CD4-positive, alpha-beta memory T cell (primary cell): ENCODE measurements at regions not wholly inside any gene's neighbourhood (a gene's known extent, or its start where the extent isn't known, plus 50 kb on each side); places are given as distances from the start of the nearest gene placed in this dataset.

ENCODE experiments used
- CTCF ChIA-PET: fragments of 350-600 bp; sonication (Branson Sonifier 250); formaldehyde crosslinking; loops from one replicate; lab custom pipeline; 2021; ENCODE audit warnings: inconsistent platforms; ENCODE audit not compliant: partially characterized antibody; lab: Charles Lee
- POLR2A ChIA-PET: fragments of 350-600 bp; sonication (Branson Sonifier 250); formaldehyde crosslinking; loops from one replicate; lab custom pipeline; 2021; ENCODE audit not compliant: partially characterized antibody; lab: Charles Lee
- DNase-seq, 5 donors: peaks; one replicate each; pipeline versions ENCODE4 v3.0.0 to v3.0.0-alpha.2; 2020 to 2022; ENCODE audit warnings: mixed read lengths in 1 of 5
- H3K27ac ChIP-seq: one replicate; pipeline ENCODE4 v1.7.0; 2013; ENCODE audit warnings: low read depth, low read length
- H3K27me3 ChIP-seq: 2 replicates; pipeline ENCODE4 v1.7.0; 2013; ENCODE audit warnings: mild to moderate bottlenecking, low read length, moderate library complexity; ENCODE audit not compliant: insufficient read depth
- H3K36me3 ChIP-seq: 2 replicates; pipeline ENCODE4 v1.7.0; 2013; ENCODE audit warnings: mild to moderate bottlenecking, low read length, moderate library complexity; ENCODE audit not compliant: insufficient read depth
- H3K4me1 ChIP-seq: 2 replicates; pipeline ENCODE4 v1.7.0; 2013; ENCODE audit warnings: mild to moderate bottlenecking, low read length, moderate library complexity; ENCODE audit not compliant: insufficient read depth
- H3K4me3 ChIP-seq, 2 donors: one replicate each; pipeline ENCODE4 v1.7.0; 2013; ENCODE audit warnings: low read length in 2 of 2, mild to moderate bottlenecking in 1 of 2
- H3K9me3 ChIP-seq, 2 donors: one replicate each; pipeline ENCODE4 v1.7.0; 2013; ENCODE audit warnings: low read length in 2 of 2, control low read depth in 1 of 2; ENCODE audit not compliant: control insufficient read depth in 1 of 2
- H3K27ac Mint-ChIP-seq, 7 donors: one replicate each; pipeline ENCODE4 v1.8.0; 2020 to 2021; ENCODE audit warnings: mixed read lengths in 7 of 7, mild to moderate bottlenecking in 6 of 7, inconsistent platforms in 3 of 7, moderate library complexity in 3 of 7
- H3K27me3 Mint-ChIP-seq, 2 donors: one replicate each; pipeline ENCODE4 v1.8.0; 2020 to 2021; ENCODE audit warnings: mixed read lengths in 2 of 2
- H3K36me3 Mint-ChIP-seq, 2 donors: one replicate each; pipeline ENCODE4 v1.8.0; 2020 to 2021; ENCODE audit warnings: mixed read lengths in 2 of 2, inconsistent platforms in 1 of 2, mild to moderate bottlenecking in 1 of 2
- H3K4me1 Mint-ChIP-seq, 4 donors: one replicate each; pipeline ENCODE4 v1.8.0; 2020 to 2021; ENCODE audit warnings: mixed read lengths in 4 of 4, mild to moderate bottlenecking in 1 of 4
- H3K4me3 Mint-ChIP-seq, 8 donors: one replicate each; pipeline ENCODE4 v1.8.0; 2020 to 2021; ENCODE audit warnings: mixed read lengths in 8 of 8, mild to moderate bottlenecking in 7 of 8, moderate library complexity in 6 of 8, inconsistent platforms in 3 of 8
- H3K9me3 Mint-ChIP-seq, 8 donors: one replicate each; pipeline ENCODE4 v1.8.0; 2020 to 2021; ENCODE audit warnings: mixed read lengths in 8 of 8, mild to moderate bottlenecking in 5 of 8, inconsistent platforms in 3 of 8, moderate library complexity in 1 of 8
- intact Hi-C: fragments of 100-400 bp; cut with micrococcal nuclease; formaldehyde crosslinking; loops from one replicate; pipeline ENCODE4 v1.15.1; 2023

DNA sequence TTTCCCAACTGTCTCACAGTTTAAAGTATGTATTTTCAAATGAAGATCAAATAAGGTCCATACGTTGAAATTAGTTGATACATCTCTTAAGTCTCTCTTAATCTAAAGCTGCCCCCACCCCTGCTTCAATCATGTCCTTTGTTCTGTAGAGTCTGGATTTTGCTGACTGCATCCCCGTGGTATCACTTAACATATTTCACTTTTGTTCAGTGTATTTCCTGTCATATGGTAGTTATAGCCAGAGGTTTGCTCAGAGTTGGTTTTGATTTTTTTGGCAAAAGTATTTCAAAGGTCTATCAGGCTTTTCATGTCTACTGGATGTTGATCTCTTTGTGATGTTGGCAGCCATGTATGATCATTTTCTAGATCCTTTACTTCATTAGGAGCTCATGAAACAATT is 54.4 kb upstream of the ARID5B start:
- Histone ChIP-seq H3K9me3 (no peaks in the 10 kb centered on the region), H3K27me3 (no peaks in the 10 kb centered on the region), H3K27ac (no peak overlapping the region), H3K4me3 (no peak overlapping the region), H3K36me3 (no peaks in the 10 kb centered on the region), H3K4me1 (no peaks in the 10 kb centered on the region)
- CTCF ChIA-PET = interaction anchor here (1.1 kb wide), 1 partner anchor 96 kb away, joined by 3 read pairs; no protein-coding TSS in a partner anchor
- intact Hi-C loops = no loop called here
- POLR2A ChIA-PET = no interaction called here
- Mint-ChIP-seq H3K27me3 (no peaks in the 10 kb centered on the region), H3K9me3 (no peaks in the 10 kb centered on the region), H3K4me1 (peaks cover 0 to 11% (median 5%) of the 10 kb centered on the region in 4 donors), H3K27ac (peak overlapping the region in 1 of 7 donors; percentile 19), H3K4me3 (no peak overlapping the region), H3K36me3 (no peaks in the 10 kb centered on the region)
- no peak for DNase-seq

DNA sequence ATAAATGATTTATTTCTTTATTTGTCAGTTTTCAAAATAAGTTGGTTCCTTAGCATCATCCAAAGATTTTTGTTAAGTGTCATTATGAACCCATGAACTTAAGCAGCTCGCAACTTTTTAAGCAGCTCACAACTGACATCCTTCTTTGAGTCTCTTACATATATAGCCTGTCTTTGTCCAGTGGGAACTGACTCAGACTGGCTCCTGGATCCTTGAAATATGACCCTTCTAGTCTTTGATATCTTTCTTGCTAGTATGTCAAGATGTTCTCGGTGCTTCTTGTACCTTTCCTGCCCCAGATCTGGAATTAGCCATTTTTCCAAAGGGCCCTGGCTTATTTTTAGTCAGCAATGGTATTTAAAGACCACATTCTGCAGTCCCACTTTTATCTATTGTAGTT is 53.9 kb upstream of the ARID5B start:
- Mint-ChIP-seq H3K4me3 (no peak overlapping the region), H3K36me3 (no peaks in the 10 kb centered on the region), H3K9me3 (no peaks in the 10 kb centered on the region), H3K4me1 (peaks cover 0 to 11% (median 5%) of the 10 kb centered on the region in 4 donors), H3K27me3 (no peaks in the 10 kb centered on the region), H3K27ac (no peak overlapping the region)
- Histone ChIP-seq H3K4me1 (no peaks in the 10 kb centered on the region), H3K27ac (no peak overlapping the region), H3K4me3 (no peak overlapping the region), H3K36me3 (no peaks in the 10 kb centered on the region), H3K9me3 (no peaks in the 10 kb centered on the region), H3K27me3 (no peaks in the 10 kb centered on the region)
- POLR2A ChIA-PET = no interaction called here
- intact Hi-C loops = loop anchor here (1.0 kb wide), 1 partner anchor 9 kb away; no protein-coding TSS in a partner anchor
- DNase-seq = no peak
- CTCF ChIA-PET = interaction anchor here (1.1 kb wide), 1 partner anchor 97 kb away, joined by 3 read pairs; no protein-coding TSS in a partner anchor

DNA sequence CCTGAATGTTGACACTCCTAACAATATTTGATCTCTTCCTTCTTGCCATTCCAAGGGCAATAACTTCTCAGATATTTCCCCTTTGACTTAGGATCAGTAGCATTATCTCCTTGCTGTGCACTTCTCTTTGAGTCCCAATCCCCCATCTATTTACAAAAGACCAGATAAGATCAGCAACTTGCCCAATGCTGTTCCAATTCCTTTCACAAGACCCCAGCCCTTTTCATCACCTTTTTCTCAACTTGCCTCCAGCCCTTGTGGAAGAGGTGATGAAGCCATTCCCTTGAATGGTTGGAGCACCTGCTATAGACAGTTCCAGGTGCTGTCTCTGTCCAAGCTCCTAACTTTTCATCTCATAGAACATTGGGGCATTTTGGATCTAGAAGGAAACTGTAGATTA is 51.1 kb upstream of the ARID5B start:
- H3K9me3 ChIP-seq = no peaks in the 10 kb centered on the region
- H3K36me3 Mint-ChIP-seq = peaks cover 0 to 3% of the 10 kb centered on the region in 2 donors
- peaks cover 0 to 2% of the 10 kb centered on the region in 2 donors for H3K27me3 Mint-ChIP-seq
- no peak overlapping the region for H3K27ac ChIP-seq
- H3K27me3 ChIP-seq = no peaks in the 10 kb centered on the region
- H3K9me3 Mint-ChIP-seq = no peaks in the 10 kb centered on the region
- intact Hi-C loops = no loop called here
- no peaks in the 10 kb centered on the region for H3K36me3 ChIP-seq
- no peak for DNase-seq
- CTCF ChIA-PET = interaction anchor here (1.0 kb wide), 1 partner anchor 100 kb away, joined by 3 read pairs; no protein-coding TSS in a partner anchor
- no peaks in the 10 kb centered on the region for H3K4me1 ChIP-seq
- POLR2A ChIA-PET = no interaction called here
- peaks cover 0 to 7% (median 5%) of the 10 kb centered on the region in 4 donors for H3K4me1 Mint-ChIP-seq
- H3K4me3 Mint-ChIP-seq = no peak overlapping the region
- H3K27ac Mint-ChIP-seq = no peak overlapping the region
- no peak overlapping the region for H3K4me3 ChIP-seq
